HepG2 (cell line): ENCODE measurements at regions not wholly inside any gene's neighbourhood (a gene's known extent, or its start where the extent isn't known, plus 50 kb on each side); places are given as distances from the start of the nearest gene placed in this dataset.

Source experiments
- ETV6 ChIP-seq: sonication (generic); formaldehyde crosslinking; conservative IDR thresholded peaks from 2 replicates; pipeline ENCODE4 v1.4.0; 2020; ENCODE audit warnings: missing genetic modification reagents
- GABPB1 ChIP-seq: IDR thresholded peaks from 2 replicates; pipeline ENCODE4 v1.6.1; 2016; ENCODE audit warnings: mild to moderate bottlenecking, missing genetic modification reagents, moderate library complexity, missing compliant biosample characterization
- MLX ChIP-seq: IDR thresholded peaks from 2 replicates; pipeline ENCODE4 v1.6.1; 2016
- NR2C2 ChIP-seq: sonication (generic); formaldehyde crosslinking; IDR thresholded peaks from 2 replicates; pipeline ENCODE4 v1.4.0; 2020; ENCODE audit warnings: missing genetic modification reagents, mild to moderate bottlenecking, moderate library complexity, borderline replicate concordance
- POLR2A ChIP-seq, 2 experiments: IDR thresholded peaks; 2 replicates each; pipeline ENCODE4 v1.6.1; 2011; ENCODE audit warnings: low read depth in 2 of 2, low read length in 2 of 2, mild to moderate bottlenecking in 1 of 2, moderate library complexity in 1 of 2; ENCODE audit not compliant: insufficient read depth in 1 of 2
- STAG1 ChIP-seq: sonication (generic); formaldehyde crosslinking; IDR thresholded peaks from 2 replicates; pipeline ENCODE4 v1.4.0; 2020; ENCODE audit warnings: missing genetic modification reagents
- ZMYM4 ChIP-seq: sonication (generic); formaldehyde crosslinking; IDR thresholded peaks from 2 replicates; pipeline ENCODE4 v1.8.1; 2023; ENCODE audit warnings: mild to moderate bottlenecking, missing genetic modification reagents
- ZNF12 ChIP-seq: sonication (generic); formaldehyde crosslinking; IDR thresholded peaks from 2 replicates; pipeline ENCODE4 v1.5.0; 2020; ENCODE audit warnings: missing genetic modification reagents
- ZNF121 ChIP-seq: sonication (generic); formaldehyde crosslinking; IDR thresholded peaks from 2 replicates; pipeline ENCODE4 v1.5.0; 2020; ENCODE audit warnings: mild to moderate bottlenecking, missing genetic modification reagents
- ZNF549 ChIP-seq: sonication (generic); formaldehyde crosslinking; IDR thresholded peaks from 2 replicates; pipeline ENCODE4 v1.5.0; 2020; ENCODE audit warnings: missing genetic modification reagents
- TF ChIP-seq, protein P1 (sequence below): sonication (generic); formaldehyde crosslinking; IDR thresholded peaks from 2 replicates; pipeline ENCODE4 v1.9.0; 2021; ENCODE audit warnings: mild to moderate bottlenecking, missing genetic modification reagents

DNA sequence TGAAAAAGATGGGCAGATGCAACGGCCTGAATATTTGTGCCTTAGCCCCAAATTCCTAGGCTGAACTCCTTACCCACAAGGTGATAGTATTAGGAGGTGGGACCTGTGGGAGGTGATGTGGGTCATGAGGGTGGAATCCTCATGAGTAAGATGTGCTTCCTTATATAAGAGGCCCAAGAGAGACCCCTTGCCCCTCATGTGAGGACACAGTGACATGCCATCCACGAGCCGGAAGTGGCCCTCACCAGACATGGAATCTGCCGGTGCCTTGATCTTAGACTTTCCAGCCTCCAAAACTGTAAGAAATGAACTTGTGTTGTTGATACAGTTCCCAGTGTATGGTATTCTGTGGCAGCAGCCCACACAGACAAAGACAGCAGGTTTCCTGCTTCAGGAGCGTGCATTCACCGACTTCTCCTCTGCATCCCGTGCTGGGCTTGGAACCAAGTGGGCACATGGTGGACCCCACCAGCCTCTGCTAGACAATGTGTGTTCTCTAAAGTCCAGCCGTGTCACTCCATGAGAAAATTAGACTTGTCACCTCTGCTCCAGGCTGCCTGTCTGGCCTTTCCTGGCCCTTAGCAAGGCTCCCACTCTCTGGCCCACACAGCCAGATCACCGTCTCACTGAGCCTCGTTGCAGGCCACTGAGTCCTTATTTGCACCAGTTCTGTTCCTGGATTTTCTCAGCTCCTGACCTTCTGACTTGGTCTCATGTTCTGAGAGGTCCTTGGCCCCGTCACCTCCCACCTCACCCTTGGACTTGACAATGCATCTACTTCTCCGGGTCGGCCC is 52.9 kb upstream of the CACUL1 start:
- TF ChIP-seq MLX (no peak), POLR2A (IDR thresholded peaks at IDR 0.05; ENCODE audit: insufficient read depth in 1 of 2, low read depth in 2 of 2, low read length in 2 of 2) (no peak), ZNF12 (no peak), ETV6 (CRISPR knock-in tag) (no peak), ZMYM4 (CRISPR knock-in tag) (no peak), ZNF121 (no peak), NR2C2 (CRISPR knock-in tag) (no peak), STAG1 (CRISPR knock-in tag) (no peak), GABPB1 (no peak), ZNF549 (CRISPR knock-in tag) (no peak)
- TF ChIP-seq, protein P1, sequence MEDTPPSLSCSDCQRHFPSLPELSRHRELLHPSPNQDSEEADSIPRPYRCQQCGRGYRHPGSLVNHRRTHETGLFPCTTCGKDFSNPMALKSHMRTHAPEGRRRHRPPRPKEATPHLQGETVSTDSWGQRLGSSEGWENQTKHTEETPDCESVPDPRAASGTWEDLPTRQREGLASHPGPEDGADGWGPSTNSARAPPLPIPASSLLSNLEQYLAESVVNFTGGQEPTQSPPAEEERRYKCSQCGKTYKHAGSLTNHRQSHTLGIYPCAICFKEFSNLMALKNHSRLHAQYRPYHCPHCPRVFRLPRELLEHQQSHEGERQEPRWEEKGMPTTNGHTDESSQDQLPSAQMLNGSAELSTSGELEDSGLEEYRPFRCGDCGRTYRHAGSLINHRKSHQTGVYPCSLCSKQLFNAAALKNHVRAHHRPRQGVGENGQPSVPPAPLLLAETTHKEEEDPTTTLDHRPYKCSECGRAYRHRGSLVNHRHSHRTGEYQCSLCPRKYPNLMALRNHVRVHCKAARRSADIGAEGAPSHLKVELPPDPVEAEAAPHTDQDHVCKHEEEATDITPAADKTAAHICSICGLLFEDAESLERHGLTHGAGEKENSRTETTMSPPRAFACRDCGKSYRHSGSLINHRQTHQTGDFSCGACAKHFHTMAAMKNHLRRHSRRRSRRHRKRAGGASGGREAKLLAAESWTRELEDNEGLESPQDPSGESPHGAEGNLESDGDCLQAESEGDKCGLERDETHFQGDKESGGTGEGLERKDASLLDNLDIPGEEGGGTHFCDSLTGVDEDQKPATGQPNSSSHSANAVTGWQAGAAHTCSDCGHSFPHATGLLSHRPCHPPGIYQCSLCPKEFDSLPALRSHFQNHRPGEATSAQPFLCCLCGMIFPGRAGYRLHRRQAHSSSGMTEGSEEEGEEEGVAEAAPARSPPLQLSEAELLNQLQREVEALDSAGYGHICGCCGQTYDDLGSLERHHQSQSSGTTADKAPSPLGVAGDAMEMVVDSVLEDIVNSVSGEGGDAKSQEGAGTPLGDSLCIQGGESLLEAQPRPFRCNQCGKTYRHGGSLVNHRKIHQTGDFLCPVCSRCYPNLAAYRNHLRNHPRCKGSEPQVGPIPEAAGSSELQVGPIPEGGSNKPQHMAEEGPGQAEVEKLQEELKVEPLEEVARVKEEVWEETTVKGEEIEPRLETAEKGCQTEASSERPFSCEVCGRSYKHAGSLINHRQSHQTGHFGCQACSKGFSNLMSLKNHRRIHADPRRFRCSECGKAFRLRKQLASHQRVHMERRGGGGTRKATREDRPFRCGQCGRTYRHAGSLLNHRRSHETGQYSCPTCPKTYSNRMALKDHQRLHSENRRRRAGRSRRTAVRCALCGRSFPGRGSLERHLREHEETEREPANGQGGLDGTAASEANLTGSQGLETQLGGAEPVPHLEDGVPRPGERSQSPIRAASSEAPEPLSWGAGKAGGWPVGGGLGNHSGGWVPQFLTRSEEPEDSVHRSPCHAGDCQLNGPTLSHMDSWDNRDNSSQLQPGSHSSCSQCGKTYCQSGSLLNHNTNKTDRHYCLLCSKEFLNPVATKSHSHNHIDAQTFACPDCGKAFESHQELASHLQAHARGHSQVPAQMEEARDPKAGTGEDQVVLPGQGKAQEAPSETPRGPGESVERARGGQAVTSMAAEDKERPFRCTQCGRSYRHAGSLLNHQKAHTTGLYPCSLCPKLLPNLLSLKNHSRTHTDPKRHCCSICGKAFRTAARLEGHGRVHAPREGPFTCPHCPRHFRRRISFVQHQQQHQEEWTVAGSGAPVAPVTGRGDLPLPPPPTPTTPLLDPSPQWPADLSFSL (CRISPR knock-in tag) = no peak
